ENCODE measurements at regions not wholly inside any gene's neighbourhood (a gene's known extent, or its start where the extent isn't known, plus 50 kb on each side); places are given as distances from the start of the nearest gene placed in this dataset.

- H3K4me3 Mint-ChIP-seq = no peak overlapping the region
- no peaks in the 10 kb centered on the region for H3K36me3 Mint-ChIP-seq (ENCODE audit: low read depth)
- peaks cover 3% of the 10 kb centered on the region for H3K9me3 Mint-ChIP-seq
- no peaks in the 10 kb centered on the region for H3K4me1 Mint-ChIP-seq
- no peak for TF ChIP-seq CTCF (conservative IDR thresholded peaks at IDR 0.05)
- no peak for DNase-seq (ENCODE audit: low read depth, low spot score)
- peak overlapping the region; percentile 84 for H3K27ac Mint-ChIP-seq (ENCODE audit: unreplicated experiment)
- no peaks in the 10 kb centered on the region for H3K27me3 Mint-ChIP-seq (ENCODE audit: low read depth)
Measured at GRCh38 chr22:48781391-48781790, 1046.3 kb downstream of the BRD1 start.

DNA sequence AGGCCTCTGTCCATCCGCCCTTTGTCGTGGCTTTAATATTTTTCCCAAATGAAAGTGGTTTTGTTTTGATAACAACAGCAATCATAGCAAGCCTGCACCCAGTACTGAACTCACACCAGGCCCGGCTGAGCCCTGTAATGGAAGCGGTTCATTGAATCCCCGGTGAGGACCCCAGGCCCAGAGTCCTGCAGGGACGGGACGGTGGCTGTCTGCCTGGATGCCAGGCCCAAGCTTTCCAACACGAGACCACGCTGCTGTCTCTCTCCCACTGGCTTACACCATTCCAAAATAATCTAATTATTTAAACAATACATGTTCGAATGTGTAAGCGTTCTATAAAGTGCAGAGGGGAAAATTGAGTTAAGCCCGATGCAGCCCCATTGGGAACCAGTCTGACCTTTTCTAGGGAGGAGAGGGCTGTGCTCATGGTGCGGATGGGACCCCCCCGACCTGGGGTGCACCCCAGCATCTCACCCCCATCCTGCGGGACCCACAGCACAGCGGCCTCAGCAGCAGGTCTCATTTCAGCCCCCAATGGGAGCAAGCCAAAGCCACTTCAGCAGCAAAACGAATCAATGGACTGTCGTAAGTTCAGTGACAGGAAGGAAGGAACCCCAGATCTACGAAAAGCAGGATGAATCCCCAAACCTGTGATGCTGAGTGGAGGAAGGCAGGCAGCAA, 1046.9 kb downstream of the BRD1 start:
- no peak for TF ChIP-seq CTCF (conservative IDR thresholded peaks at IDR 0.05)
- no peak for DNase-seq (ENCODE audit: low read depth, low spot score)
- no peaks in the 10 kb centered on the region for H3K27me3 Mint-ChIP-seq (ENCODE audit: low read depth)

GRCh38 chr22:48779661-48780596, 1047.7 kb downstream of the BRD1 start:
- peak overlapping the region; percentile 62 for H3K27ac Mint-ChIP-seq (ENCODE audit: unreplicated experiment)
- H3K4me3 Mint-ChIP-seq = no peak overlapping the region
- H3K36me3 Mint-ChIP-seq (ENCODE audit: low read depth) = peaks cover 2% of the 10 kb centered on the region
- H3K4me1 Mint-ChIP-seq = no peaks in the 10 kb centered on the region
- no peaks in the 10 kb centered on the region for H3K27me3 Mint-ChIP-seq (ENCODE audit: low read depth)
- TF ChIP-seq CTCF (conservative IDR thresholded peaks at IDR 0.05) = no peak
- peaks cover 12% of the 10 kb centered on the region for H3K9me3 Mint-ChIP-seq
- DNase-seq (ENCODE audit: low read depth, low spot score) = no peak

More for the DNA sequence above, 1046.9 kb downstream of the BRD1 start:
- Mint-ChIP-seq H3K9me3 (peaks cover 9% of the 10 kb centered on the region), H3K36me3 (ENCODE audit: low read depth) (no peaks in the 10 kb centered on the region), H3K4me1 (no peaks in the 10 kb centered on the region), H3K27ac (ENCODE audit: unreplicated experiment) (peak overlapping the region; percentile 75), H3K4me3 (no peak overlapping the region)

DNA sequence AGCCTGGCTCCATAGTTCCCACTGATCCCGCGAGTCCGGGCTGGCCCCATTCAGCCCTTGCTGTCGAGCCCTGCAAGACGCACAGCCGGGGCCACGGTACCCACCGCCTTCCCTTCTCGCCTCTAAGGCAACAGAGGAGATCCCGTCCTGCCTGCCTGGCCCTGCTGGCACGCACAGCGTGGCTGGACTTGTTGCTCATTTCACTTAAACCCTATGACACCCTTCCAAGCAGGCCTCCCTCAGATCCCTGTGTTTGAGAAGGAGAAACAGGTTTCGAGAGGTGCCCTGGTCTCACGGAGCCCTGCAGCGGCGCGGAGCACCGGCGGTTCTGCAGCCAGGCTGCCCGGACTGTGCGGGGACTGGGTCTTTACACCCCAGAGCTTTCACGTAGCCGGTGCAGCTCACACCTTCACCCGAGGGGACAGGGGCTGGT, 1048.4 kb downstream of the BRD1 start:
- H3K36me3 Mint-ChIP-seq (ENCODE audit: low read depth) = peaks cover 4% of the 10 kb centered on the region
- no peak for DNase-seq (ENCODE audit: low read depth, low spot score)
- no peaks in the 10 kb centered on the region for H3K27me3 Mint-ChIP-seq (ENCODE audit: low read depth)

More for the DNA sequence above, 1048.4 kb downstream of the BRD1 start:
- Mint-ChIP-seq H3K9me3 (peaks cover 14% of the 10 kb centered on the region), H3K4me1 (no peaks in the 10 kb centered on the region), H3K27ac (ENCODE audit: unreplicated experiment) (peak overlapping the region; percentile 62), H3K4me3 (no peak overlapping the region)
- no peak for TF ChIP-seq CTCF (conservative IDR thresholded peaks at IDR 0.05)

All from neural crest cell (in vitro differentiated cells).